MM.1S (cell line): ENCODE measurements at regions not wholly inside any gene's neighbourhood (a gene's known extent, or its start where the extent isn't known, plus 50 kb on each side); places are given as distances from the start of the nearest gene placed in this dataset.

Experiments
- DNase-seq: peaks from one replicate; pipeline ENCODE4 v3.0.0-alpha.2; 2015
- H2AFZ ChIP-seq: fragments of 300-600 bp; sonication (generic); 2 replicates; pipeline ENCODE4 v1.6.0; 2016; ENCODE audit warnings: antibody characterized with exemption, low read length
- H3F3A ChIP-seq: fragments of 300-600 bp; sonication (generic); 2 replicates; pipeline ENCODE4 v1.6.1; 2016; ENCODE audit warnings: mild to moderate bottlenecking, antibody characterized with exemption, low read length, moderate library complexity, mixed read lengths; ENCODE audit not compliant: insufficient read depth
- H3K27ac ChIP-seq: fragments of 300-600 bp; sonication (generic); 2 replicates; pipeline ENCODE4 v1.5.1; 2016; ENCODE audit warnings: mild to moderate bottlenecking, low read length
- H3K27me3 ChIP-seq: fragments of 300-600 bp; sonication (generic); replicated peaks from 2 replicates; pipeline ENCODE4 v1.6.0; 2016; ENCODE audit warnings: low read length; ENCODE audit not compliant: insufficient read depth
- H3K36me3 ChIP-seq: fragments of 300-600 bp; sonication (generic); replicated peaks from 2 replicates; pipeline ENCODE4 v1.6.1; 2016; ENCODE audit warnings: mild to moderate bottlenecking, low read length, mixed read lengths; ENCODE audit not compliant: insufficient read depth
- H3K4me1 ChIP-seq: fragments of 300-600 bp; sonication (generic); 2 replicates; pipeline ENCODE4 v1.6.1; 2016; ENCODE audit warnings: low read length, mixed read lengths
- H3K4me2 ChIP-seq: fragments of 300-600 bp; sonication (generic); 2 replicates; pipeline ENCODE4 v1.6.0; 2016; ENCODE audit warnings: low read depth, low read length
- H3K4me3 ChIP-seq: fragments of 300-600 bp; sonication (generic); 2 replicates; pipeline ENCODE4 v1.5.1; 2016; ENCODE audit warnings: low read length, mixed read lengths
- H3K79me2 ChIP-seq: fragments of 300-600 bp; sonication (generic); 2 replicates; pipeline ENCODE4 v1.6.1; 2016; ENCODE audit warnings: mixed run types, low read length, mixed read lengths
- H3K9ac ChIP-seq: fragments of 300-600 bp; sonication (generic); 2 replicates; pipeline ENCODE4 v1.6.1; 2016; ENCODE audit warnings: low read length, mixed read lengths
- H3K9me2 ChIP-seq: fragments of 300-600 bp; sonication (generic); replicated peaks from 2 replicates; pipeline ENCODE4 v1.6.1; 2016; ENCODE audit warnings: mild to moderate bottlenecking, low read length, mixed read lengths; ENCODE audit not compliant: insufficient read depth
- H3K9me3 ChIP-seq: fragments of 300-600 bp; sonication (generic); replicated peaks from 2 replicates; pipeline ENCODE4 v1.6.1; 2016; ENCODE audit warnings: mild to moderate bottlenecking, low read length, mixed read lengths; ENCODE audit not compliant: insufficient read depth
- H4K20me1 ChIP-seq: fragments of 300-600 bp; sonication (generic); 2 replicates; pipeline ENCODE4 v1.6.1; 2016; ENCODE audit warnings: mild to moderate bottlenecking, low read length, moderate library complexity, mixed read lengths; ENCODE audit not compliant: insufficient read depth
- CTCF ChIP-seq: fragments of 300-600 bp; sonication (generic); IDR thresholded peaks from 2 replicates; pipeline ENCODE4 v1.5.1; 2016; ENCODE audit warnings: antibody characterized with exemption, low read length, mixed read lengths
- EZH2 ChIP-seq: fragments of 300-600 bp; sonication (generic); optimal IDR thresholded peaks from 2 replicates; pipeline ENCODE3; 2017; ENCODE audit warnings: low read depth, mild to moderate bottlenecking, antibody characterized with exemption, low read length, mixed read lengths
- EZH2phosphoT487 ChIP-seq: fragments of 300-600 bp; sonication (generic); IDR thresholded peaks from 2 replicates; pipeline ENCODE4 v1.6.1; 2018; ENCODE audit warnings: antibody characterized with exemption, low read length

GRCh38 chr14:55734731-55735130 is 154.7 kb downstream of the KTN1 start:
- Histone ChIP-seq H3K36me3 (no peaks in the 10 kb centered on the region), H3K4me3 (no peak overlapping the region), H4K20me1 (no peaks in the 10 kb centered on the region), H3K9me2 (no peaks in the 10 kb centered on the region), H3K4me2 (no peak overlapping the region), H3K27me3 (no peaks in the 10 kb centered on the region), H2AFZ (no peak overlapping the region), H3K4me1 (no peaks in the 10 kb centered on the region), H3K79me2 (no peaks in the 10 kb centered on the region), H3K9ac (no peak overlapping the region), H3K27ac (no peak overlapping the region), H3K9me3 (no peaks in the 10 kb centered on the region), H3F3A (no peaks in the 10 kb centered on the region)
- DNase-seq, result no peak
- TF ChIP-seq EZH2phosphoT487, result no peak
- no peak for TF ChIP-seq CTCF
- no peak for TF ChIP-seq EZH2

GRCh38 chr14:55739967-55740648 is 160.1 kb downstream of the KTN1 start:
- DNase-seq, result no peak
- Histone ChIP-seq H3F3A (no peaks in the 10 kb centered on the region), H4K20me1 (no peaks in the 10 kb centered on the region), H3K4me2 (no peak overlapping the region), H3K9me2 (no peaks in the 10 kb centered on the region), H2AFZ (no peak overlapping the region), H3K27me3 (no peaks in the 10 kb centered on the region), H3K9ac (no peak overlapping the region), H3K4me1 (no peaks in the 10 kb centered on the region), H3K4me3 (no peak overlapping the region), H3K79me2 (no peaks in the 10 kb centered on the region), H3K36me3 (no peaks in the 10 kb centered on the region), H3K27ac (no peak overlapping the region), H3K9me3 (no peaks in the 10 kb centered on the region)
- TF ChIP-seq CTCF (no peak), EZH2phosphoT487 (no peak), EZH2 (no peak)

- DNase-seq, result no peak
- no peaks in the 10 kb centered on the region for H3F3A ChIP-seq
- no peaks in the 10 kb centered on the region for H3K79me2 ChIP-seq
- H3K36me3 ChIP-seq, result no peaks in the 10 kb centered on the region
- H3K27ac ChIP-seq, result no peak overlapping the region
- no peaks in the 10 kb centered on the region for H3K4me1 ChIP-seq
- H2AFZ ChIP-seq, result no peak overlapping the region
- H3K4me2 ChIP-seq, result no peak overlapping the region
- no peaks in the 10 kb centered on the region for H3K9me3 ChIP-seq
- H3K9me2 ChIP-seq, result no peaks in the 10 kb centered on the region
- H4K20me1 ChIP-seq, result no peaks in the 10 kb centered on the region
- no peak overlapping the region for H3K4me3 ChIP-seq
- no peaks in the 10 kb centered on the region for H3K27me3 ChIP-seq
- TF ChIP-seq EZH2 (no peak), CTCF (no peak), EZH2phosphoT487 (no peak)
- H3K9ac ChIP-seq, result no peak overlapping the region
Measured at GRCh38 chr14:55740649-55740989, 160.6 kb downstream of the KTN1 start.
